ENCODE measurements at regions not wholly inside any gene's neighbourhood (a gene's known extent, or its start where the extent isn't known, plus 50 kb on each side); places are given as distances from the start of the nearest gene placed in this dataset.

GRCh38 chr21:43348170-43348766 lies 78.7 kb downstream of the SIK1 start:
- Histone ChIP-seq H3K4me2 (no peak overlapping the region), H3K4me3 (no peak overlapping the region), H3K9me2 (replicated peaks; ENCODE audit: insufficient read depth) (no peaks in the 10 kb centered on the region), H2AFZ (no peak overlapping the region), H3K9me3 (ENCODE audit: low read depth) (no peaks in the 10 kb centered on the region), H3K4me1 (ENCODE audit: insufficient read depth) (peaks cover 46% of the 10 kb centered on the region), H3K36me3 (replicated peaks; ENCODE audit: insufficient read depth, low read depth) (no peaks in the 10 kb centered on the region), H3K79me2 (no peaks in the 10 kb centered on the region), H3K27ac (peak overlapping the region; percentile 70), H4K20me1 (ENCODE audit: insufficient read depth, poor library complexity, severe bottlenecking) (no peaks in the 10 kb centered on the region), H3K27me3 (no peaks in the 10 kb centered on the region)
- WGBS (ENCODE audit: low lambda C conversion rate, missing lambda C conversion rate), result 87% methylated on average over 14 of the region's 15 CpGs
- no peak for TF ChIP-seq EZH2 (IDR thresholded peaks at IDR 0.05; ENCODE audit: borderline replicate concordance)
- DNase-seq (ENCODE audit: low spot score), result no peak

- Histone ChIP-seq H3K9me2 (replicated peaks; ENCODE audit: insufficient read depth) (no peaks in the 10 kb centered on the region), H3K9me3 (ENCODE audit: low read depth) (no peaks in the 10 kb centered on the region), H3K27me3 (no peaks in the 10 kb centered on the region), H2AFZ (no peak overlapping the region), H3K79me2 (no peaks in the 10 kb centered on the region), H3K4me2 (no peak overlapping the region), H3K4me3 (no peak overlapping the region), H4K20me1 (ENCODE audit: insufficient read depth, poor library complexity, severe bottlenecking) (no peaks in the 10 kb centered on the region), H3K4me1 (ENCODE audit: insufficient read depth) (peaks cover 50% of the 10 kb centered on the region), H3K36me3 (replicated peaks; ENCODE audit: insufficient read depth, low read depth) (no peaks in the 10 kb centered on the region), H3K27ac (peak overlapping the region; percentile 87)
- TF ChIP-seq CTCF (IDR thresholded peaks at IDR 0.05; ENCODE audit: poor library complexity), result no peak
- TF ChIP-seq EZH2phosphoT487 (IDR thresholded peaks at IDR 0.05; ENCODE audit: low read depth, severe bottlenecking, unreplicated experiment), result no peak
- no peak for TF ChIP-seq EZH2 (IDR thresholded peaks at IDR 0.05; ENCODE audit: borderline replicate concordance)
- DNase-seq (ENCODE audit: low spot score), result no peak
- 83% methylated on average over 21 of the region's 21 CpGs for WGBS (ENCODE audit: low lambda C conversion rate, missing lambda C conversion rate)
These were observed 79.3 kb downstream of the SIK1 start for GRCh38 chr21:43347461-43348169.

- Histone ChIP-seq H3K9me3 (ENCODE audit: low read depth) (no peaks in the 10 kb centered on the region), H3K36me3 (replicated peaks; ENCODE audit: insufficient read depth, low read depth) (no peaks in the 10 kb centered on the region), H3K4me3 (no peak overlapping the region), H3K79me2 (no peaks in the 10 kb centered on the region), H3K4me1 (ENCODE audit: insufficient read depth) (peaks cover 51% of the 10 kb centered on the region), H3K9me2 (replicated peaks; ENCODE audit: insufficient read depth) (no peaks in the 10 kb centered on the region), H3K4me2 (no peak overlapping the region), H3K27ac (peak overlapping the region; percentile 87), H4K20me1 (ENCODE audit: insufficient read depth, poor library complexity, severe bottlenecking) (no peaks in the 10 kb centered on the region), H3K27me3 (no peaks in the 10 kb centered on the region), H2AFZ (no peak overlapping the region)
- DNase-seq (ENCODE audit: low spot score), result no peak
- WGBS (ENCODE audit: low lambda C conversion rate, missing lambda C conversion rate), result 72% methylated on average over 13 of the region's 13 CpGs
- TF ChIP-seq CTCF (IDR thresholded peaks at IDR 0.05; ENCODE audit: poor library complexity), result no peak
- no peak for TF ChIP-seq EZH2phosphoT487 (IDR thresholded peaks at IDR 0.05; ENCODE audit: low read depth, severe bottlenecking, unreplicated experiment)
- no peak for TF ChIP-seq EZH2 (IDR thresholded peaks at IDR 0.05; ENCODE audit: borderline replicate concordance)
These were observed 80.4 kb downstream of the SIK1 start for GRCh38 chr21:43346551-43346950.

GRCh38 chr21:43345746-43346409 lies 81.1 kb downstream of the SIK1 start:
- no peaks in the 10 kb centered on the region for H3K9me3 ChIP-seq (ENCODE audit: low read depth)
- no peak overlapping the region for H3K4me2 ChIP-seq
- H3K79me2 ChIP-seq, result no peaks in the 10 kb centered on the region
- peak overlapping the region; percentile 93 for H3K27ac ChIP-seq
- H4K20me1 ChIP-seq (ENCODE audit: insufficient read depth, poor library complexity, severe bottlenecking), result no peaks in the 10 kb centered on the region
- peaks cover 55% of the 10 kb centered on the region for H3K4me1 ChIP-seq (ENCODE audit: insufficient read depth)
- no peak for TF ChIP-seq EZH2phosphoT487 (IDR thresholded peaks at IDR 0.05; ENCODE audit: low read depth, severe bottlenecking, unreplicated experiment)
- no peak for TF ChIP-seq CTCF (IDR thresholded peaks at IDR 0.05; ENCODE audit: poor library complexity)
- no peak for TF ChIP-seq EZH2 (IDR thresholded peaks at IDR 0.05; ENCODE audit: borderline replicate concordance)
- DNase-seq (ENCODE audit: low spot score), result peak; percentile 80
- H3K4me3 ChIP-seq, result no peak overlapping the region
- H3K36me3 ChIP-seq (replicated peaks; ENCODE audit: insufficient read depth, low read depth), result no peaks in the 10 kb centered on the region
- no peaks in the 10 kb centered on the region for H3K9me2 ChIP-seq (replicated peaks; ENCODE audit: insufficient read depth)
- H2AFZ ChIP-seq, result no peak overlapping the region
- H3K27me3 ChIP-seq, result no peaks in the 10 kb centered on the region
- 74% methylated on average over 29 of the region's 29 CpGs for WGBS (ENCODE audit: low lambda C conversion rate, missing lambda C conversion rate)
